Activated CD8-positive, alpha-beta memory T cell treated with anti-CD3 and anti-CD28 coated beads for 48 hours (primary cell): ENCODE measurements at regions not wholly inside any gene's neighbourhood (a gene's known extent, or its start where the extent isn't known, plus 50 kb on each side); places are given as distances from the start of the nearest gene placed in this dataset.

Source experiments
- DNase-seq, 3 experiments: peaks; one replicate each; pipeline ENCODE4 v3.0.0-alpha.2; 2020; ENCODE audit warnings: low read depth in 2 of 3, low spot score in 2 of 3

DNA sequence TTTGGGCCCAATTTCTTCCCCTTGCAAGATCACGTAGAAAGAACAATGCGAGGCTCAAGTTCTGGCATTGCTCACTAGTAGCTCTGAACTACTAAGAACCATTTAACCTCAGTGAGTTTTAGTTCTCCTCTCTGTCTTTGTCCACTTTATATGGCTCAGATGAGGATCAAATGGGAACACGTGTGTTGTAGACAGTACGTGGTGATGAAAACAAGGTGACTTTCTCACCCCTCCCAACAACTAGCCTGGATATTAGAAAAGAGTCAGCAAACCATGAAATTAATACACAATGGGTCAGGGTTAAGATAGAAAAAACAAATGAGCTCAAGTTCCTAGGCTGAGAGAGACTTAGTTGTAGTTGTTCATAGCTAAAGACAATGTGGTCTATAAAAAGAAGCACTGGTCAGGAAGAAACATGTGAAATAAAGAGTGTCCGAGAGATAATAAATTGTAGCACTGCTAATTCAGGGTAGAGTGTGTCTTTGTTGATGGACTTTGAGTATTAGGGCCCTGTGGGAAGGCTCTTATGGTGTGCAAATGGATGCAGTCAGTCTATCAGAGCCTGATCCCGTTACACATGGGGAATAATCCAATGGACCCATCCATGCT, 417.0 kb downstream of the HAPSTR1 start:
- DNase-seq, result no peak

DNA sequence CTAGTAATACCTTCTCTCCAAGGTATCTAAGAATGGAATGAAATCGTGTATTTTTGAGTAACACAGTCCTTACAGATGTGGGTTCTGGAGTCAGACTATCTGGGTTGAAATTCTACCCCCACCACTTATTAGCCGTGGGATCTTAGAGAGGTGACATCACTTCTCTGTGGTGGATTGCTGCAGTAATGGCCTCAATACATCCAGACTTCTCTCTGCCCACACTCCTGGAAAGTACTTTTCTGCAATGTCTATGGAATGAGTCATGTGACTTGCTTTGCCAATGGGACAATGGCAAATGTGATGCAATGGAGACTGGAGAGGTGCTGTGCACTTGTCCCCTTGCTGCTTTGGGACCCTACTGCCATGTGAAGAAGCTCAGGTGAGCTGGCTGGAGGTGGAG, 418.2 kb downstream of the HAPSTR1 start:
- no peak for DNase-seq

DNA sequence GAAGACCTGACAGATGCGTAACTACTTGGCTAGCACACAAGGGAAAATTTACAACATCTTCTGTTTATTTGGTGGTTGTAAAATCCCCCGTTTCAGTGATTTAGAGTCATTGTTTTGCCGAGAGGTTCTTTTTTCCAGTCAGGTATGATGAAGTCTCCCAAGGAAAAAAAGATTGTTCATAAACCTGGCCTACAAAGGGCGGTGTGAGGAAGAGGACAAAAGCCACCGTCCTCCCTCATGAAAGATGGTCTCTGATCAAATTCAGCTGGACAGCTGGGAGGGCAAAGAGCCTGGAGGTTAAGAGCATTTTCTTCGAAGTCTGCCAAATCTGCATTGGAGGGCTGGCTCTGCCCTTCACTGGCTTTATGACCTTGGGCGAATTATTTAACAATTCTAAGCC, 419.9 kb downstream of the HAPSTR1 start:
- DNase-seq, result no peak

DNA sequence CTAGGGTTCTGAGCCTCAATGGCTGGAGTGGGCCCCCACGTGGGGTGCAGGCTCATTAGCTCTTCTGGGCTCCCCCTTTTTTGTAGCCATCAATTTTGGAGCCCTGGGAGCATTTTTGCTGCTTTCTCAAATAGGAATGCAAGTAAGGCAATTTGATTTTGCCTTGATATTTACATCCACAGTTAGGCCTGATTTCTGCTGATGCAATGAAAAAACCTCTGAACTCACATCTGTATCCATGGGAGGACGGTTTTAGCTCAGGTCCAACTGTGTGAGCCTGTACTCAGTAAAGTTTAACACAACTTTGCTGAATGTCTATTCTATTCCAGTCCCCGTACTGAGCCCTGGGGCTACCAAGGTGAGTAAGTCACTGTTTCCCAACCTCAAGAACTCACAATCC, 425.0 kb downstream of the HAPSTR1 start:
- DNase-seq, result no peak

DNA sequence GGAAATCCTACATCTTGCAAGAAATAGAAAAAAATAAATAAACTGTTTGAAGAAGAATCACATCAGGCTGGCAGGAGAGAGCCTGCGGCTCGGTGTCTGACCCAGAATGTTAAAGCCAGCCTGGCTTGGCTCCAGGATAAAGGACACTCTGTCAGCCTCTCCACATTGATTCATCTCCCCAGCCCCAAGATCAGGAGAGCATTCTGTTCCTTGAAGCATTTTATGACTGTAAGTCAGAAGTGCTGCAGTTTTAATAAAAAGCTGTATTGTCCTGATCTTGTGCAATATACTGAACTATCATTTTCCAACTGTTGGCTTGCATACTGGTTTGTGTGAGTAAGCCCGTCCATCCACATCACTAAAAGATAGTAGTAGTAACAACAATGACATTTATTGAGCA, 426.6 kb downstream of the HAPSTR1 start:
- no peak for DNase-seq

DNA sequence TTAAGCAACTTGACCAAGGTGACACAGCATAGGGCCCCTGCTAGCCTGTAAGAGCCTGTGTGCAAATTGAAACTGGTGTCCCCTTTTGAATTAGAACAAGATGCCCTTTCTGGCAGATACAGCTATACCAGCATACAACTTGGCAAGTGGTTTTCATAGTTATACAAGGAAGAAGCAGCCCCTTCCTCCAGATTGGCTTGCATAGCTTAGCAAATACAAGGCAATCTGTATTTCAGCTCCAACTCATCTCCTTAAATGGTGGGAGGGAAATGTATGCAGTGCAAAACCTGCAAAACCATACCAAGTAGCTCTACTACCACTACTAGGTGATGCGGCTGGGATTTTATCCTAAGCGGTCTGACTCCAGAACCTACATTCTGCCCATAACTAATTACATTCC, 427.1 kb downstream of the HAPSTR1 start:
- DNase-seq, result no peak

DNA sequence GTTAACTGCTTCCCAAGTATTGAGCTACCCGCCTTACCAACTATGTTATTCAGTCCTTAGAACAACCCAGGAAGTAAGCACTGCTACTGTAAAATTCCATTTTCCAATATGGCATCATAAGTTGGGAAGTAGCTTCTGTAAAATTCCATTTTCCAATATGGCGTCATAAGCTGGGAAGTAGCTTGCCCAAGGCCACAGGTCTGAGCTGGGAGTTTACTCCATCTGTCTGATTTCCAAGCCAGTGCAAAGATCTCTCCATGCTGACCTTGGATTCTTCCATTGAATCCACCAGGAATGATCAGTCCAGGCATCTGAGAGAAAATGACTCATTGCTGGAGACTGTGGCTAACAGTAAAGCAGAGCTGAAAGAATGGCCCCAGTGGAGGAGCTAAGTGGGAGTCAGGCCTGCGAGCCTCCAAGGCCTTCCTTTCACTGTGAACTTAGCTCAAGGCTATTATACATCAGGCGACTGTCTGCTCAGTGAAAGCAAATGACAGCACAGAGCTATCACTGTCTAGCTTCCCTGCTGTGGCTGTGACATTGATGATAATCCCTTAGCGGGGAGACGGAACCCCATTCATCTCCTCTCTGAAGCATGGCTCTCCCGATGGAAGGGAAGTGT, 430.4 kb downstream of the HAPSTR1 start:
- no peak for DNase-seq

DNA sequence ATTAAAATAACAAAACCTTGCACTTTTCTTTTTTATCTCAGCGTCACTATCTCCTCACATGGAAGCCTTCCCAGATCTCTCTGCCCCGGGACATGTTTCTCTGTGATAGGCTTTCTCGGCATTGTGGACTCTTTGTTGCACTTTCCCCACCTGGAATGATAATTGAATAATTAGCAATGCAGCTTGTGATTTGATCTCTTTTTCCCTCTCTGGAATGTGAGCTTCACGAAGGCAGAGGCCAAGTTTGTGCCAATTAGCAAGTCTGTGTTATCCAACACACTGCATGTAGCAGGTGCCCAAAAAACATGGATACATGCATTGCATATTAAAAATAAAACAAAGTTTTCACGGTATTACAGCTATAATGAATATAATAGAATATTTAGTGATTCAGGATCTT, 431.2 kb downstream of the HAPSTR1 start:
- DNase-seq, result no peak

DNA sequence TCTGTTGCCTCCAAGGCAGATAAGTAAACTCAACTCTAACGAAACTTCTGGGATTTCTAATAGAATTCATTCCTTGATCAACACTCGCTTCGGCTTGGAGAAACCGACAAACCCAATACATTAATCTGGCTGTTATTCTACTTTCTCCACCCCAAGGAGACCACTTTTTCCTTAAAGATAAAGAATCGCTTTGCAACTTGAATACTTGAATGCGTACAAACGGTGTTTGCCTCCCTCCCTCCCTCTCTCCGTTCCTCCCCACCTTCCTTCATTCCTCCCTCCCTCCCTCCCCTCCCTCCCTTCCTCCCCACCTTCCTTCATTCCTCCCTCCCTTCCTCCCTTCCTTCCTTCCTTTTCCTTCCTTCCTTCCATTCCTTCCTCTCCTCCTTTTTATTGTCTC, 432.6 kb downstream of the HAPSTR1 start:
- DNase-seq, result no peak

DNA sequence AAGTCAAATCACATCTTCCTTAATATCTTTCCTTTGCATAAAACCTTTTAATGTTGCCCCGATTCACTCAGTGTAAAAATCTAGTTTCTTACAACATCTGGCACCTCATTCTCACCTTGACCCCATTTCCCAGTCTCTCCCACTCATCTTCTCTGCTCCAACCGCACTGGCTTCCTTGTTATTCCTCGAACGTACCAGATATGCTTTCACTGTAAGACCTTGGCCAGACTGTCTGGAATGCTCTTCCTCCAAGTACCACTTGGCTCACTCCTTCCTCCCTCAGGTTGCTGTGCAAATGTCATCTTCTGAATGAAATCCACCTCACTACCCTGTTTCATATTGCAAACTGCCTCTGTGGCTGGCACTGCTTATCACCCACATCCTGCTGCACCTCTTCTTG, 433.6 kb downstream of the HAPSTR1 start:
- no peak for DNase-seq

DNA sequence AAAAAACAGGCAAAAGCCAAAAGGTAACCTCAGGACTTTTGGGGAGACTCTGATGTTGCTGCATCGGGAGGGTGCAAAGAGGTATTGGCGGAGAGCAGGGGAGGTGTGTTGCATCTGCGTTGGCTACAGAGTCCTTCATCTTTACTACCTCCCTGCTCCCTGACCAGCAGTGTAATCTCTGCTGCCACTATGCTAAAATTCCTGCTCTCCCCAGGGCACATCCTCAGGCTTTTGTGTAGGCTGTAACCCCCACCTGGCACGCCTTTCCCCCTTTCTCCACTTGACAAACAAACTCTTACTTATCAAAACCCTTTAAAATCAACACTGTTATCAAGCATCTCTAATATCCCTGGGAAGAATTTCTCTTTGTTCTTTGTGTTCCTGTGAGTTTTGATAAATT, 435.3 kb downstream of the HAPSTR1 start:
- DNase-seq, result no peak

DNA sequence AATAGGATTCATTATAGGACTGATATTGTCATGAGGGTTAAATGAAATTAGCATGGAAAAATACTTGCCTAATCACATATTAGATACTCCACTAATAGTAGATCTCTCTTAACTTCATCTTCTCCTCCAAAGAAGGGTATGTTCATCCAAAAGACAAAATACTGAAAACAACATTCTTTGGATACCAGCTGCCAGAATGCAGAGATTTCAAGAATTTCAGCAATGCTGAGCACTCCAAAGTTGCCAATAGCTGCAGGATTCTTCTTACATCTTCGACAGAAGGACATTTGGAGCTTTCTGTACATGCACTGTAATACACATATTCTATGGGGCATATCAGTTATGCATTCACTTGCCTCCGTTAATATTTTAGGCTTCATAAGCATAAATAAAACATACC, 436.5 kb downstream of the HAPSTR1 start:
- no peak for DNase-seq

DNA sequence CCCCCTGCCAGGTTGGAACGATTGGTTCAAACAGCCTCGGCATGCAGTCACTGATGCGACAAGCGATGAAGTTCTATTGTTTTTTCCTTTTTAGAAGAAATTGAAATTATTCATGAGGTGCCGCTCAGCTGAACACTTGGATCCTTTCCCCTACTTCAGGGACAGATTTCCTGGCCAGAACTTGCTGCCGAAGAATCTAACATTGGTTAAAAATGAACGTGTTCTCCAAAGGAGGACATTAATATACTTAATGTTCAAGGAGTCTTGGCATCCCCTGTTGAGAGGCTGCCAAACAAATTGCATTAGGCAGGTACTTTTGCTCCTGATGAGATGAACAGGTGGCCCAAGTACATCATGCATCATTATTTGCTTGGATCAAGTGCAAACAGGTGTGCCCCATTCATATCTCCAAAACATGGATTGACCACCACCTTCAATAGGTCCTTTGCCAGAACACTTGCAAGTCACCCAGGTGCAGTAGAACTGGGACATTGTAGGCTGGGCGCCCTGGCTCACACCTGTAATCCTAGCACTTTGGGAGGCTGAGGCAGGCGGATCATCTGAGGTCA, 437.2 kb downstream of the HAPSTR1 start:
- DNase-seq, result no peak

DNA sequence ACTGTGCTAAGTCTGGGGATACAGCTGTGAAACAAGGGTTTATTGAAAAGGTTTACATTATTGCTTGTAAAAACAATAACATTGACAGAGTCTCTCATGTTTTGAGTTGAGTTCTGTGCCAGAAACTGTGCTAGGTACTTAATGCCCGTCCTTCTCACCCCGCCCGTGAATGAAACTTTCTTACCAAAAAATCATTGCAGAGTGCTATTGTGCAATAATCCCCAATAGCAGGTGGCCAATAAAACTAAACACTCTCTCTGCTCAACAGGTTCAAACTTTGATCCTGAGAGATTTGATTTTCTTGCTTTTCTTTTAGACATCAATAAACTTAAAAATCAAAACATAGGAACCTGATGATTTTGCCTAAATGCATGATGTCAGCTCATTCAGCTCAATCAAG, 441.6 kb downstream of the HAPSTR1 start:
- DNase-seq, result no peak

DNA sequence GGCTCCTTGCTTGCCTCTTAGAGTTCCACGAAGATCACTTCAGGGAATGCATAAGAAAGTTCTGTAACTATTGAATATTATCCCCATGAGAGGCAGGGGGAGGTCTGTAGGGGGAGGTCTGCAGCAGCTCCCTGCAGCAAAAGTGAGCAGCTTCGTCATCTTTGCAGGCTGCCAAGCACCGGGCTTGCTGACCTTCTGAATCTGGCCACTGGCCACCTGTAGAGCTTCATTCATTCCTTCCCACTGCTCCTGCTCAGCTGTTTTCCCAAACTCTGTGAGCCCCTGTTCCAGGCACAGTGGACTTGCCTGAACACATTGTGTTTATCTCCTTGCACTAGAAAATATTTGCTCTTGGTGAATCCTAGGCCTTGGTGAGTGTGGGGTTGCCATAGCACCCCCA, 443.3 kb downstream of the HAPSTR1 start:
- no peak for DNase-seq

DNA sequence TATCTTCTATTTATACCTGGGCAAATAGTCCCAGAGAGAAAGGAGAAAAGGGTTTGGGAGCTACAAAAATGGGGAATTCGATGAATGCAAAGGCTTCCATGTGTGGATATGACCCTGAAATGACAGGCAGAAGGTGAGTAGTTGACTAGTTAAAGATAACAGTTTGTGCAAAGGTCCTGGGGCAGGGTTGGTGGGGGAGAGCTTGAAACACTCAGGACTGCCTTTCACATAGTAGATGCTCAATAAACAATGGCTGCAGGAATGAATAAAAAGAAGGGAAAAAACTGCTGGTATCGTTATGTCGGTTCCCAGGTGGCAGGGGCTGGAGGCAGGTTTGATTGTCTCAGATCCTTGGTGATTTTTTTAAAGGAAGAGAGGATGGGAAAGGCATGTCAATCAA, 445.5 kb downstream of the HAPSTR1 start:
- no peak for DNase-seq

DNA sequence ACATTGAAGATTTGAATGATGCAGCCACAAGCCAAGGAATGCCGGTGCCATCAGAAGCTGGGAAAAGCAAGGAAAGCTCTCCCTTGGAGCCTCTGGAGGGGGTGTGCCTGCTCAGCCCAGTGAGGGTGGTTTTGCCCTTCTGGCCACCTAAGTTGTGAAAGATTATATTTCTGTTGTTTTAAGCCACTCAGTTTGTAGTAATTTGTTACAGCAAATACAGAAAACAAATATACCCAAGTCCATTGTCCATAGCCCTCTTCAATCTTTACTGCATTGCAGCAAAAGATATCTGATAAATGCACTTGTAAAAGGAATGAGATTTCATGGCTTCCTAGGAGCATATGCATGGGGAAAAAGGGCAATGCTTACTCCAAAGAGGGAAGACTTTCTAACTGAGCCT, 447.9 kb downstream of the HAPSTR1 start:
- DNase-seq, result no peak

DNA sequence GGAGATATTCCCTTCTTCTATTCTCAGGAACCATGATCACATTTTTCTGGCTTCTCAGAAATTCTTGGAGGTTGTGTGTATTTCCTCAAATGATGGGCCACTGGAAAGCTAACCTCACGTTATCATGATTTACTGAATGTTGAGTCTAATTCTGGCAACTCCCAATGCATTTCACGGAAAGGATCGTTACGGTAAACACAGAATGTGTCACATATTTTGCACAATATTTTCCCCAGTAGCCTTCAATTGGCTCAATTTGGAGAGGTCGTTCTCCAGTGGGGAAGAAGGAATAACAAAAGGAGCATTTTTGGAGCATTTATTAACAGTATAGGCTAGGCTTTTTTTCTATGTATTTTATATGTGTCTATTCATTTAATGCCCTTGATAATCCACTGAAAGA, 450.3 kb downstream of the HAPSTR1 start:
- no peak for DNase-seq

DNA sequence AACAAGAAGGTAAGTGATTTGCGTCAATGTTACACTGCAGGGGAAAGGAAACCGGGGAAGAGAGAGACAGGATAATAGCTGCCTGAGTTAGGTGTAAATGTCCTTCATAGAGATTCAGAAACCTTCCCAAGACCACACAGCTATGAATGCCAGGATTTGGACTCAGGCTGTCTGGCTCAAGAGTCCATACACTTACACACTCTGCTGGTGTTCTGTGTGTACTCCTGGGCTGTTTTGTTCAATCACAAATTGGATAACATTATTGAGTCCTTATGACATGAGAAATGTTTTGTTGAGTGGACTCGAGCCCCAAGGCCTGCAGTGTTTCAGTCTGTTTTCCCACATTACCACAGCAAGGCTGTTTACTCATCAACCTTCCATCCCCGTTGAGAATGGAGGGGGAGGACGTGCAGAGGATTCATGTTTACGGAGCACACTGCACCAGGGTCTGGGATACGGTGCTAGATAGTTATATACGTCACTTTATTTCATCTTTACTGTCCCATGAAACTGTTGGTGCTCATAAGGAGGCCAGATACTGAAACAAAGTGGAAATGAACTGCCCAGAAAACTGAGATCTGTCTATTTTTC, 450.8 kb downstream of the HAPSTR1 start:
- no peak for DNase-seq

DNA sequence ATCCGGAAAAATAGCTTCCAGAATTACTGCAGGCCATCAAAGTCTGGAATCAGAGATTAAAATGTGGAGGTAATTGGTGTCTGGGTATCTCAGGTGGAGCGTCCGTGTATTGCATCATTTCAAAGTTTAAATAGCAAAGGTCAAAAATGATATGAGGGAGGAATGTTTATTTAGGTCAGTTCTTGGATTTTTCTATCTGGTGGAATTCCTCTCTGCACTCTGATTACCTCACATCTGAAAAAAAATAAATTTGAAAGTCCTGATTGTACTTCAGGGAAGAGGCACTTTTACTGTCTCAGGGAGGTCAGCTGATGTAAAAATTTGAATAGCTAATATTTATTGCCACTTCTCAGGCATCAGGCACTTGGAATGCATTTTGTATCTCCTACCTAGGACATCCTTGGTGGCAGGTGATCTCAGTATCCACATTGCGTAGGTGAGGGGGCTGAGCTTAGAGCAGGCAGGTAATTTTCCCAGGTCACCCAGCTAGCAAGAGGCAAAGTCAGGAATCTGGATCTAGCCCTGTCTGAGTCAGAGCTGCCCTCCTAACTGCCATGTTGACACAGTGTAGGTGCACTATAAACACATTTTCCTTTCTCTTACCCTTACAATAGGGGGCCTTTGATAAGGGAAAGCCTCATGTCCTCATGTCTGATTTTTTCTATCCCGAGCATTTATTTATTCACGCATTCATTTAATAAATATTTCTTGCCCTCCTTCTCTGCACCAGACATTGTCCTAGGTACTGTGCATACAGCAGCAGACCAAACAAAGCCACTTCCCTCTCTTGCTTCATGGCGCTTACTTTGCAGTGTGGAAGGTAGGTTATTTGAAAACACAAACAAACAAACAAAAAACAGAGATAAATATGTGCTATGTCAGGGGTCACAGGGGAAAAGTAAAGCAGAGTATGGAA, 454.3 kb downstream of the HAPSTR1 start:
- no peak for DNase-seq

DNA sequence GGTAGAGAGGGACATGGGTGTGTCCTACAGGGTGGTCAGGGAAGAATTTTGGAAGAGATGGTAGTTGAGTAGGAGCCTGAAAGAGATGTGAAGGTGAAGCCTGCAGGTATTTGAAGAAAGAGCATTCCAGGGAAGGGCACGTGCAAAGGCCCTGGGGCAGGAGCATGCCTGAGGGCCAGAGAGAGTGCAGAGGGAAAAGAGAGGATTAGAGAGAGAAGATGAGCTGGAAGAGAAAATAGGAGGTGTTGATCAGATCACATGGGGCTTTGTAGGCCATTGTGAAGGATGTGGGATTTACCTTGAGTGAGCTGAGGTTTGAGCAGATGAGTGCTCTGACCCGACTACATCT, 455.0 kb downstream of the HAPSTR1 start:
- no peak for DNase-seq

DNA sequence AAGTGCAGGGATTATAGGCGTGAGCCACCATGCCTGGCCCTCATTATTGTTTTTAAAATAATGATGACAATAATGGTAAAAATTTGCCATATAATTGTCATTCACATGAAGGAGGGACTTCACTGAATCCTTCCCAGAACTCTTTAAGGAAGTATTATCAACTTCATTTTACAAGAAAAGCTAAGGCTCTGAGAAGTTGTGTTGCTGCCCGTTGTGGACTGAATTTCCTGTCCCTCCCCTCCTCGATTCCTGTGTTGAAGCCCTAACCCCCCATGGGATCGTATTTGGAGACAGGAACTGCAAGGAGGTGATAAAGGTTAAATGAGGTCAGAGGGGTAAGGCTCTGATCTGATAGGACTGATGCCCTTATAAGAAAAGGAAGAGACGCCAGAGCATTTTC, 458.0 kb downstream of the HAPSTR1 start:
- no peak for DNase-seq
